ENCODE measurements at regions not wholly inside any gene's neighbourhood (a gene's known extent, or its start where the extent isn't known, plus 50 kb on each side); places are given as distances from the start of the nearest gene placed in this dataset.

DNA sequence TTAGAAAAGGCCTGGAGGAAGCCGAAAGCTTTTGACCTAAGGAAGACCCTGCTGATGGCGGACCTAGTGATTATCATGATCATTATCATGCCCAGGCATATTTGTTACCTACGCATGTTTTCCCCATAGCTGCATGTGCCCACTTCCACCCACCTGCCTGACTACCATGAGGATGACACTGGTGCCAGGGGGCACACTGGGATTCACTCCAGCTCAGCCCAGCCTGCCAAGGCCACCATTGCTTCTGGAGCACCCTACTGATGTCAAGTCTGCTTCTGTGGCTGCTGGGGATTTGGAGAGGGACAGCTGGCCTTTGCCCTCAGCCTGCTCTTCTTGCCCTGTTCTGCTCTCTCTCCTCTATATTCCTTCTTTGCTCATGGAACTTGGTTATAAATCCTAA, 124.7 kb upstream of the NALF2 start:
- H3K36me3 ChIP-seq (ENCODE audit: insufficient read depth, low read length, poor library complexity, severe bottlenecking) = no peaks in the 10 kb centered on the region
- H3K4me1 ChIP-seq (ENCODE audit: insufficient read depth, low read length, poor library complexity, severe bottlenecking) = peaks cover 21% of the 10 kb centered on the region
- no TSS peak for BruUV-seq (replicated peaks)
- DNase-seq (ENCODE audit: low spot score) = no peak
- ChIA-PET CTCF (no interaction called here), POLR2A (ENCODE audit: low non-redundant PET) (no interaction called here)
- TF ChIP-seq, protein P1, sequence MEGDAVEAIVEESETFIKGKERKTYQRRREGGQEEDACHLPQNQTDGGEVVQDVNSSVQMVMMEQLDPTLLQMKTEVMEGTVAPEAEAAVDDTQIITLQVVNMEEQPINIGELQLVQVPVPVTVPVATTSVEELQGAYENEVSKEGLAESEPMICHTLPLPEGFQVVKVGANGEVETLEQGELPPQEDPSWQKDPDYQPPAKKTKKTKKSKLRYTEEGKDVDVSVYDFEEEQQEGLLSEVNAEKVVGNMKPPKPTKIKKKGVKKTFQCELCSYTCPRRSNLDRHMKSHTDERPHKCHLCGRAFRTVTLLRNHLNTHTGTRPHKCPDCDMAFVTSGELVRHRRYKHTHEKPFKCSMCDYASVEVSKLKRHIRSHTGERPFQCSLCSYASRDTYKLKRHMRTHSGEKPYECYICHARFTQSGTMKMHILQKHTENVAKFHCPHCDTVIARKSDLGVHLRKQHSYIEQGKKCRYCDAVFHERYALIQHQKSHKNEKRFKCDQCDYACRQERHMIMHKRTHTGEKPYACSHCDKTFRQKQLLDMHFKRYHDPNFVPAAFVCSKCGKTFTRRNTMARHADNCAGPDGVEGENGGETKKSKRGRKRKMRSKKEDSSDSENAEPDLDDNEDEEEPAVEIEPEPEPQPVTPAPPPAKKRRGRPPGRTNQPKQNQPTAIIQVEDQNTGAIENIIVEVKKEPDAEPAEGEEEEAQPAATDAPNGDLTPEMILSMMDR (conservative IDR thresholded peaks at IDR 0.05; ENCODE audit: low read depth, low read length) = no peak
- TF ChIP-seq EZH2 (IDR thresholded peaks at IDR 0.05; ENCODE audit: borderline replicate concordance, low read depth, low read length, poor library complexity, severe bottlenecking) = no peak
- H3K27ac ChIP-seq (ENCODE audit: low read depth, low read length, poor library complexity, severe bottlenecking) = no peak overlapping the region
- peaks cover 9% of the 10 kb centered on the region for H3K9me3 ChIP-seq (ENCODE audit: low read depth, low read length, poor library complexity, severe bottlenecking)
- no peaks in the 10 kb centered on the region for H3K27me3 ChIP-seq (replicated peaks; ENCODE audit: insufficient read depth, low read depth, low read length, poor library complexity)
- intact Hi-C loops (cut with micrococcal nuclease; ENCODE audit: unreplicated experiment) = no loop called here
- no peak overlapping the region for H3K4me3 ChIP-seq (ENCODE audit: low read depth, low read length, poor library complexity, severe bottlenecking)

DNA sequence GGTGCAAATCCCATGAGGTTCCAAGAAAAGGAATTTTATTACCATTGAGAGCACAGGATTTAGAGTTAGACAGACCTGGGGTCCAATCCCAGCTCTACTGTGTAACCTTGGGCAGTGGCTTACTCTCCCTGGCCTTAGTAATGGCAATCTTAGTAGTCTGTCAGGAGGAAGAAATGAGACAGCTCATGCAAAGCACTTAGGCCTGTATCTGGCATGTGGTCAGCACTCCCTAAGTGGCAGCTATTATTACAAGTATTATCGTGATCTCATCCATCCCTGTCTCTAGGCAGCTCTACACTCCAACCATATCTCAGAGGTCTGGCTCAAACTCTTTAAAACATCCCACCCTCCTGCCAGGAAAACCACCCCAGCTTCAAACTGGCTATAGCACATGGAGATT, 129.6 kb upstream of the NALF2 start:
- no peak for TF ChIP-seq EZH2 (IDR thresholded peaks at IDR 0.05; ENCODE audit: borderline replicate concordance, low read depth, low read length, poor library complexity, severe bottlenecking)
- TF ChIP-seq, protein P1 (conservative IDR thresholded peaks at IDR 0.05; ENCODE audit: low read depth, low read length) = no peak
- no TSS peak for BruUV-seq (replicated peaks)
- CTCF ChIA-PET = no interaction called here

DNA sequence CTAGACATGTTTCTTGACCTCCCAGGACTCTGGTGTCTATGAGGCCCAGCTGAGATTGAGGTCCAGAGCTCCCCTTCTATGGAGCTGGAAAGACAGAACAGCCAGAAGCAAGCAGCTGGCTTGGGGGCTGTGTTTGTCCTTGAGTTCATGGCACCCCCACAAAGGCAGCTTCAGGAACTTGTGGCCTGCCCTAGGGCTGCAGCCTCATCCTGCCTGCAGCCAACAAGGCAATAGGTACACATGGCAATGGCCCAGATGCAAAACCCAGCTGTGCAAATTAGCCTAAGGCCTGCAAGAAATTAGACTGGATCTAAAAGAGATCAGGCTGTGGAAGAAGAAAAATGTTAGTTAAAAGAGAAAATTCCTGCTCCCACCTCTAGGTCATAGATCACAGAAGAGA, 131.7 kb upstream of the NALF2 start:
- DNase-seq (ENCODE audit: low spot score) = no peak
- ChIA-PET CTCF (no interaction called here), POLR2A (ENCODE audit: low non-redundant PET) (no interaction called here)
- no TSS peak for BruUV-seq (replicated peaks)
- H3K4me3 ChIP-seq (ENCODE audit: low read depth, low read length, poor library complexity, severe bottlenecking) = no peak overlapping the region
- TF ChIP-seq EZH2 (IDR thresholded peaks at IDR 0.05; ENCODE audit: borderline replicate concordance, low read depth, low read length, poor library complexity, severe bottlenecking) = no peak
- TF ChIP-seq, protein P1 (conservative IDR thresholded peaks at IDR 0.05; ENCODE audit: low read depth, low read length) = no peak
- no peaks in the 10 kb centered on the region for H3K36me3 ChIP-seq (ENCODE audit: insufficient read depth, low read length, poor library complexity, severe bottlenecking)
- H3K27ac ChIP-seq (ENCODE audit: low read depth, low read length, poor library complexity, severe bottlenecking) = no peak overlapping the region
- no peaks in the 10 kb centered on the region for H3K4me1 ChIP-seq (ENCODE audit: insufficient read depth, low read length, poor library complexity, severe bottlenecking)
- intact Hi-C loops (cut with micrococcal nuclease; ENCODE audit: unreplicated experiment) = loop anchor here (5.0 kb wide), 1 partner anchor 60 kb away; no protein-coding TSS in a partner anchor
- no peaks in the 10 kb centered on the region for H3K27me3 ChIP-seq (replicated peaks; ENCODE audit: insufficient read depth, low read depth, low read length, poor library complexity)
- H3K9me3 ChIP-seq (ENCODE audit: low read depth, low read length, poor library complexity, severe bottlenecking) = peaks cover 9% of the 10 kb centered on the region

More for the DNA sequence above, 129.6 kb upstream of the NALF2 start:
- no peak for DNase-seq (ENCODE audit: low spot score)
- Histone ChIP-seq H3K4me1 (ENCODE audit: insufficient read depth, low read length, poor library complexity, severe bottlenecking) (no peaks in the 10 kb centered on the region), H3K4me3 (ENCODE audit: low read depth, low read length, poor library complexity, severe bottlenecking) (no peak overlapping the region), H3K27ac (ENCODE audit: low read depth, low read length, poor library complexity, severe bottlenecking) (no peak overlapping the region), H3K9me3 (ENCODE audit: low read depth, low read length, poor library complexity, severe bottlenecking) (peaks cover 9% of the 10 kb centered on the region), H3K27me3 (replicated peaks; ENCODE audit: insufficient read depth, low read depth, low read length, poor library complexity) (no peaks in the 10 kb centered on the region), H3K36me3 (ENCODE audit: insufficient read depth, low read length, poor library complexity, severe bottlenecking) (no peaks in the 10 kb centered on the region)
- POLR2A ChIA-PET (ENCODE audit: low non-redundant PET) = no interaction called here
- intact Hi-C loops (cut with micrococcal nuclease; ENCODE audit: unreplicated experiment) = loop anchor here (5.0 kb wide), 1 partner anchor 62 kb away; no protein-coding TSS in a partner anchor

Data from A673 (cell line).